22Rv1 (cell line): ENCODE measurements at regions not wholly inside any gene's neighbourhood (a gene's known extent, or its start where the extent isn't known, plus 50 kb on each side); places are given as distances from the start of the nearest gene placed in this dataset.

Experiments
- CTCF ChIP-seq: fragments of 450-650 bp; IDR thresholded peaks from 2 replicates; pipeline ENCODE4 v1.5.1; 2017; ENCODE audit warnings: mild to moderate bottlenecking
- ZFX ChIP-seq: fragments of 450-650 bp; IDR thresholded peaks from 2 replicates; pipeline ENCODE4 v1.6.1; 2017; ENCODE audit warnings: antibody characterized with exemption, borderline replicate concordance

- TF ChIP-seq CTCF, result no peak
- TF ChIP-seq ZFX, result no peak
Measured at GRCh38 chr10:131446171-131446570, 134.7 kb upstream of the TCERG1L start.
